ENCODE measurements at regions not wholly inside any gene's neighbourhood (a gene's known extent, or its start where the extent isn't known, plus 50 kb on each side); places are given as distances from the start of the nearest gene placed in this dataset.

DNA sequence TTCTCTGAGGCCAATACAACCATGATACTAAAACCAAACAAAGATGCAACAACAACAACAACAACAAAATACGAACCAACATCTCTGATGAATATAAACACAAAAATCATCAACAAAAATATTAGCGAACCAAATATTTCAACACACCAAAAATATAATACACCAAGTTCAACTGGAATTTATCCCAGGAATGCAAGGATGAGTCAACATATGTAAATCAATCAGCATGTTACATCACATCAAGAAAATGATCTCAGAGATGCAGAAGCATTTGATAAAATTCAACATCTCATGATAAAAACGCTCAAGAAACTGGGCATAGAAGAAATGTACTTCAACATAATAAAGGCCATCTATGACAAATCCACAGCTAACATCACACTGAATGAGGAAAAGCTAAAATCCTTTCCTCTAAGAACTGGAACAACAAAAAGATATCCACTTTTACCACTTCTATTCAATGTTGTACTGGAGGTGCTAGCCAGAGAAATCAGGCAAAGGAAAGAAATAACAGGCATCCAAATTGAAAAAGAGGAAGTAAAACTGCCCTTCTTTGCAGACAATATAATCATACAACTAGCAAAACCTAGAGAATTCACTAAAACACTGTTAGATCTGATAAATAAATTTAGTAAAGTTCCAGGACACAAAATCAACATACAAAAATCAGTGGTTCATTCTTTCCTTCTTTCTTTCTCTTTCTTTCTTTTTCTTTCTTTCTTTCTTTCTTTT lies 2448.7 kb upstream of the PCDH20 start:
- TF ChIP-seq, protein P1, sequence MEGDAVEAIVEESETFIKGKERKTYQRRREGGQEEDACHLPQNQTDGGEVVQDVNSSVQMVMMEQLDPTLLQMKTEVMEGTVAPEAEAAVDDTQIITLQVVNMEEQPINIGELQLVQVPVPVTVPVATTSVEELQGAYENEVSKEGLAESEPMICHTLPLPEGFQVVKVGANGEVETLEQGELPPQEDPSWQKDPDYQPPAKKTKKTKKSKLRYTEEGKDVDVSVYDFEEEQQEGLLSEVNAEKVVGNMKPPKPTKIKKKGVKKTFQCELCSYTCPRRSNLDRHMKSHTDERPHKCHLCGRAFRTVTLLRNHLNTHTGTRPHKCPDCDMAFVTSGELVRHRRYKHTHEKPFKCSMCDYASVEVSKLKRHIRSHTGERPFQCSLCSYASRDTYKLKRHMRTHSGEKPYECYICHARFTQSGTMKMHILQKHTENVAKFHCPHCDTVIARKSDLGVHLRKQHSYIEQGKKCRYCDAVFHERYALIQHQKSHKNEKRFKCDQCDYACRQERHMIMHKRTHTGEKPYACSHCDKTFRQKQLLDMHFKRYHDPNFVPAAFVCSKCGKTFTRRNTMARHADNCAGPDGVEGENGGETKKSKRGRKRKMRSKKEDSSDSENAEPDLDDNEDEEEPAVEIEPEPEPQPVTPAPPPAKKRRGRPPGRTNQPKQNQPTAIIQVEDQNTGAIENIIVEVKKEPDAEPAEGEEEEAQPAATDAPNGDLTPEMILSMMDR (IDR thresholded peaks at IDR 0.05; ENCODE audit: insufficient read depth, low read depth, low read length) = no peak
- TF ChIP-seq EZH2 (IDR thresholded peaks at IDR 0.05; ENCODE audit: insufficient read depth, low read length) = no peak

Measured in astrocyte (in vitro differentiated cells and primary cell).